Aorta (tissue), 5 donors: ENCODE measurements at regions not wholly inside any gene's neighbourhood (a gene's known extent, or its start where the extent isn't known, plus 50 kb on each side); places are given as distances from the start of the nearest gene placed in this dataset.

ENCODE experiments used
- ATAC-seq: fragments of 200-7000 bp; cut with Tn5 transposase; one replicate; pipeline ENCODE4 v1.9.1; 2022; ENCODE audit warnings: moderate library complexity; ENCODE audit not compliant: low FRiP score
- DNase-seq, 2 donors: peaks; one replicate each; pipeline ENCODE4 v3.0.0-alpha.2; 2020
- H3K27ac ChIP-seq, 2 donors: one replicate each; pipeline ENCODE4 v1.5.1; 2013; ENCODE audit warnings: low read length in 2 of 2, mild to moderate bottlenecking in 2 of 2, moderate library complexity in 2 of 2, control low read depth in 1 of 2, inconsistent platforms in 1 of 2, low read depth in 1 of 2
- H3K27me3 ChIP-seq, 2 donors: one replicate each; pipeline ENCODE4 v1.6.1; 2013; ENCODE audit warnings: control low read depth in 1 of 2, low read length in 1 of 2, mild to moderate bottlenecking in 1 of 2, moderate library complexity in 1 of 2; ENCODE audit not compliant: insufficient read depth in 2 of 2, control insufficient read depth in 1 of 2
- H3K36me3 ChIP-seq, 2 donors: one replicate each; pipeline ENCODE4 v1.6.1; 2013; ENCODE audit warnings: control low read depth in 1 of 2, low read length in 1 of 2, mild to moderate bottlenecking in 1 of 2; ENCODE audit not compliant: insufficient read depth in 2 of 2, control insufficient read depth in 1 of 2
- H3K4me1 ChIP-seq, 2 donors: one replicate each; pipeline ENCODE4 v1.6.1; 2013; ENCODE audit warnings: low read length in 2 of 2, control low read depth in 1 of 2, mild to moderate bottlenecking in 1 of 2, moderate library complexity in 1 of 2; ENCODE audit not compliant: insufficient read depth in 2 of 2, control insufficient read depth in 1 of 2
- H3K4me3 ChIP-seq, 2 donors: one replicate each; pipeline ENCODE4 v1.5.1; 2013; ENCODE audit warnings: low read length in 2 of 2, control low read depth in 1 of 2, mild to moderate bottlenecking in 1 of 2
- H3K9me3 ChIP-seq: one replicate; pipeline ENCODE4 v1.6.1; 2013; ENCODE audit warnings: mild to moderate bottlenecking, low read length; ENCODE audit not compliant: control insufficient read depth
- WGBS, 2 donors: extraction: QIAGEN DNeasy Blood & Tissue Kit; methylation state at CpG; one replicate each; pipeline ENCODE4 v1.1.7; 2013; 5-methylcytosine and 5-hydroxymethylcytosine counted together
- intact Hi-C, 2 donors: fragments of 100-400 bp; cut with DNase I; formaldehyde crosslinking; loops; one replicate each; pipeline versions ENCODE4 v1.14.2 to v1.15.0; 2022
- donor health status: healthy with polysubstance abuse.
- donor health status: Bipolar disorder and iron deficiency.
- donor health status: DM: no; HTN: no; CAD: no.
- donor health status: DM: no; HTN: no; CAD: no.
- donor health status: DM: yes; HTN: yes; CAD: no.

- 81 to 88% methylated on average over 2 of the region's 2 CpGs for WGBS, 2 donors
Observed at GRCh38 chr5:15992918-15993317, 186.7 kb downstream of the MARCHF11 start.

GRCh38 chr5:15991586-15991985 is 188.0 kb downstream of the MARCHF11 start:
- no peak overlapping the region for H3K27ac ChIP-seq
- H3K9me3 ChIP-seq, result no peaks in the 10 kb centered on the region
- DNase-seq, result no peak
- no peaks in the 10 kb centered on the region for H3K27me3 ChIP-seq
- H3K36me3 ChIP-seq, result no peaks in the 10 kb centered on the region
- H3K4me1 ChIP-seq, result no peaks in the 10 kb centered on the region
- no peak overlapping the region for H3K4me3 ChIP-seq
- intact Hi-C loops, result loop anchor here in 1 of 2 donors (10.0 kb wide), 1 partner anchor 887 kb away; no protein-coding TSS in a partner anchor
- no peak for ATAC-seq

More at GRCh38 chr5:15992918-15993317, 186.7 kb downstream of the MARCHF11 start:
- intact Hi-C loops, result loop anchor here in 1 of 2 donors (10.0 kb wide), 1 partner anchor 888 kb away; no protein-coding TSS in a partner anchor
- H3K9me3 ChIP-seq, result no peaks in the 10 kb centered on the region
- ATAC-seq (no peak), DNase-seq (no peak)
- H3K27ac ChIP-seq, result no peak overlapping the region
- H3K4me1 ChIP-seq, result no peaks in the 10 kb centered on the region
- no peak overlapping the region for H3K4me3 ChIP-seq
- H3K36me3 ChIP-seq, result no peaks in the 10 kb centered on the region
- H3K27me3 ChIP-seq, result no peaks in the 10 kb centered on the region
